IPS DF 6.9 (cell line): ENCODE measurements at regions not wholly inside any gene's neighbourhood (a gene's known extent, or its start where the extent isn't known, plus 50 kb on each side); places are given as distances from the start of the nearest gene placed in this dataset.
"Not testable (repeated sequence)": the region's sequence is repeated elsewhere in the genome, so short reads cannot be mapped to it uniquely, and the experiment has no call there.

Experiments used
- DNase-seq: peaks from one replicate; pipeline ENCODE4 v3.0.0-alpha.2; 2013; ENCODE audit warnings: low read depth, low spot score
- H3K27ac ChIP-seq: one replicate; pipeline ENCODE4 v1.5.1; 2013; ENCODE audit warnings: low read length, control low read depth
- H3K27me3 ChIP-seq: 2 replicates; pipeline ENCODE4 v1.6.1; 2013; ENCODE audit warnings: mild to moderate bottlenecking, low read length; ENCODE audit not compliant: control insufficient read depth, insufficient read depth
- H3K36me3 ChIP-seq: 2 replicates; pipeline ENCODE4 v1.6.1; 2013; ENCODE audit warnings: low read length; ENCODE audit not compliant: control insufficient read depth, insufficient read depth
- H3K4me1 ChIP-seq: 2 replicates; pipeline ENCODE4 v1.6.1; 2013; ENCODE audit warnings: low read length; ENCODE audit not compliant: control insufficient read depth, insufficient read depth
- H3K4me3 ChIP-seq: 2 replicates; pipeline ENCODE4 v1.5.1; 2013; ENCODE audit warnings: mild to moderate bottlenecking, low read length
- H3K9me3 ChIP-seq: 2 replicates; pipeline ENCODE4 v1.6.1; 2013; ENCODE audit warnings: low read length, inconsistent platforms; ENCODE audit not compliant: control insufficient read depth, insufficient read depth
- WGBS: extraction: QIAGEN DNeasy Blood & Tissue Kit; methylation state at CpG from one replicate; pipeline ENCODE4 v1.1.7; 2013; ENCODE audit warnings: mixed read lengths, missing lambda C conversion rate; ENCODE audit not compliant: insufficient read length, insufficient coverage; 5-methylcytosine and 5-hydroxymethylcytosine counted together

GRCh38 chr2:126253669-126254068, 402.3 kb upstream of the GYPC start:
- no peak for DNase-seq
- no CpG with 5 or more reads among the region's 2 CpGs for WGBS
- no peaks in the 10 kb centered on the region for H3K9me3 ChIP-seq
- H3K4me3 ChIP-seq = no peak overlapping the region
- no peak overlapping the region for H3K27ac ChIP-seq
- no peaks in the 10 kb centered on the region for H3K36me3 ChIP-seq
- no peaks in the 10 kb centered on the region for H3K27me3 ChIP-seq
- H3K4me1 ChIP-seq = no peaks in the 10 kb centered on the region

- H3K27me3 ChIP-seq = no peaks in the 10 kb centered on the region
- H3K4me3 ChIP-seq = no peak overlapping the region
- no peak overlapping the region for H3K27ac ChIP-seq
- no peaks in the 10 kb centered on the region for H3K9me3 ChIP-seq
- no CpG with 5 or more reads among the region's 2 CpGs for WGBS
- DNase-seq = no peak
- H3K4me1 ChIP-seq = no peaks in the 10 kb centered on the region
- H3K36me3 ChIP-seq = no peaks in the 10 kb centered on the region
Measured at GRCh38 chr2:126264625-126265024, 391.3 kb upstream of the GYPC start.

GRCh38 chr2:126269911-126270310, 386.0 kb upstream of the GYPC start:
- WGBS = no CpG with 5 or more reads among the region's 3 CpGs
- no peaks in the 10 kb centered on the region for H3K9me3 ChIP-seq

DNA sequence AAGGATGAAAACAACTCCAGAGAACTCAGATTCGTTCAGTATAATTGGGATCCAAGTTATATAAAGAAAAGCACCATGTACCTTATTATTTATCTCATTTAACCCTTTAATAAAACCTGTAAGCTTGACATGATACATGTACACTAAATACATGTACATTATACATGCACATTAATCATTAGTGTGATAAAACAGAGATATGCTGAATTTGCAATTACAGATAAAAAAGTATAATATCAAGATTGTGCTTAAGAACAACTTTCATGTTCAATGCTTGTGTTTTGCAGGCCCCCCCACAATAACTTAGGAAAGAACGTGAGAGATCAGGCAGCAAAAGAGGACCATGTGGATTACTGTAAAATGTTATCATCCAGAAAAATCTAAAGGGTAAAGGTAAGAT, 385.4 kb upstream of the GYPC start:
- no peaks in the 10 kb centered on the region for H3K36me3 ChIP-seq
- no peak for DNase-seq
- no peaks in the 10 kb centered on the region for H3K4me1 ChIP-seq
- H3K4me3 ChIP-seq = no peak overlapping the region
- no CpG with 5 or more reads among the region's 2 CpGs for WGBS
- H3K27me3 ChIP-seq = no peaks in the 10 kb centered on the region
- no peaks in the 10 kb centered on the region for H3K9me3 ChIP-seq
- H3K27ac ChIP-seq = no peak overlapping the region

More at GRCh38 chr2:126269911-126270310, 386.0 kb upstream of the GYPC start:
- Histone ChIP-seq H3K4me3 (no peak overlapping the region), H3K4me1 (no peaks in the 10 kb centered on the region), H3K27ac (no peak overlapping the region), H3K27me3 (no peaks in the 10 kb centered on the region), H3K36me3 (no peaks in the 10 kb centered on the region)
- DNase-seq = no peak

DNA sequence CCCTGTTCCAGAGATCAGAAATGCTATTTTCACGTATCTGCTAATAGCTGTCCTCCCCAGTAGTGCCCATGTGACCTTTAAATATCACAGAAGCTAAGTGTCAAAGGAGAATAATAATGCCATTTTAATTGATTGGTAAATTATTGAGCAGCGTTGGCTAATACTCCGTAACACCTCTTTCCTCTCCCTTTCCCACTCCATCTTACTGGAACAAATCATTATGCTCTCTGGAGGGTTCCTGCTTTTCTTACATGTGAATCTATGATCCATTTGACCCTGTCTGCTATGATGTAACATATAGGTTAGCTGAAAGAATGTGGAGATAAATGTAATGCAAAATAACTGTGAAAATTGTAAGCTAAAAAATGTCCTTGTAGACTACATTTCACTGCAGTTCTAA, 383.6 kb upstream of the GYPC start:
- no peak overlapping the region for H3K27ac ChIP-seq
- H3K9me3 ChIP-seq = no peaks in the 10 kb centered on the region
- no CpG with 5 or more reads among the region's 3 CpGs for WGBS
- no peak overlapping the region for H3K4me3 ChIP-seq
- H3K36me3 ChIP-seq = no peaks in the 10 kb centered on the region
- H3K4me1 ChIP-seq = no peaks in the 10 kb centered on the region
- DNase-seq = no peak
- H3K27me3 ChIP-seq = no peaks in the 10 kb centered on the region

DNA sequence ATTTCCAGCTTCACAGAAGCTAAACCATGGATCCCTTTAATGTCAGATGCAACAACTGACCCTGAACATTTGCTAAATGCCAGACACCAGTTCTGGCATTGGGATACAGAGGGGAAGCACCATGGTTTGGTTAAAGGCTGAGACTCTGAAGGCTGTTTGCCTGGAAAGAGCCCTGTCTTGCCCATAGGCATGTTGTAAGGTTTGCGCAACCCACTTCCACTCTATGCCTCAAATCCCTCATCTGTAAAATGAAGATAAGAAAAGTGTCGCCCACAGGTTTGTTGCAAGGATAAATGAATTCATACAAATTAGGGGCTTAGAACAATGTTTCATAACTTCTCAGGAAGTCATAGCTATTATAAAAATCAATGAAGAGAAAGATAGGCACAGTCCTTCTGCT, 380.9 kb upstream of the GYPC start:
- Histone ChIP-seq H3K4me1 (no peaks in the 10 kb centered on the region), H3K27ac (no peak overlapping the region), H3K27me3 (no peaks in the 10 kb centered on the region), H3K36me3 (no peaks in the 10 kb centered on the region), H3K9me3 (no peaks in the 10 kb centered on the region), H3K4me3 (no peak overlapping the region)
- WGBS = no CpG with 5 or more reads among the region's 2 CpGs
- no peak for DNase-seq

GRCh38 chr2:126276268-126276667, 379.7 kb upstream of the GYPC start:
- not testable (repeated sequence) for H3K4me3 ChIP-seq, H3K4me1 ChIP-seq, DNase-seq

GRCh38 chr2:126288362-126288761, 367.6 kb upstream of the GYPC start:
- no peaks in the 10 kb centered on the region for H3K9me3 ChIP-seq
- no peaks in the 10 kb centered on the region for H3K36me3 ChIP-seq
- WGBS = 100% methylated on average over 1 of the region's 1 CpG
- no peak overlapping the region for H3K4me3 ChIP-seq
- no peaks in the 10 kb centered on the region for H3K27me3 ChIP-seq
- H3K27ac ChIP-seq = no peak overlapping the region
- no peak for DNase-seq
- H3K4me1 ChIP-seq = no peaks in the 10 kb centered on the region

More at GRCh38 chr2:126276268-126276667, 379.7 kb upstream of the GYPC start:
- H3K36me3 ChIP-seq, H3K9me3 ChIP-seq, H3K27me3 ChIP-seq, H3K27ac ChIP-seq: not testable (repeated sequence)

DNA sequence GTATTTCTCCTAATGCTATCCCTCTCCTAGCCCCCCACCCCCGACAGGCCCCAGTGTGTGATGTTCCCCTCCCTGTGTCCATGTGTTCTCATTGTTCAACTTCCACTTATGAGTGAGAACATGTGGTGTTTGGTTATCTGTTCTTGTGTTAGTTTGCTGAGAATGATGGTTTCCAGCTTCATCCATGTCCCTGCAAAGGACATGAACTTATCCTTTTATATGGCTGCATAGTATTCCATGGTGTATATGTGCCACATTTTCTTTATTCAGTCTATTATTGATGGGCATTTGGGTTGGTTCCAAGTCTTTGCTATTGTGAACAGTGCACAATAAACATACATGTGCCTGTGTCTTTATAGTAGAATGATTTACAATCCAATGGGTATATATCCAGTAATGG, 362.0 kb upstream of the GYPC start:
- not testable (repeated sequence) for H3K4me3 ChIP-seq, H3K27ac ChIP-seq, H3K36me3 ChIP-seq, H3K9me3 ChIP-seq, H3K27me3 ChIP-seq, H3K4me1 ChIP-seq, DNase-seq
- no CpG with 5 or more reads among the region's 1 CpG for WGBS

- no peaks in the 10 kb centered on the region for H3K4me1 ChIP-seq
- H3K4me3 ChIP-seq = no peak overlapping the region
- H3K9me3 ChIP-seq = no peaks in the 10 kb centered on the region
- no peaks in the 10 kb centered on the region for H3K36me3 ChIP-seq
- H3K27me3 ChIP-seq = no peaks in the 10 kb centered on the region
- DNase-seq = no peak
- no CpG with 5 or more reads among the region's 2 CpGs for WGBS
- no peak overlapping the region for H3K27ac ChIP-seq
Measured at GRCh38 chr2:126299469-126299976, 356.4 kb upstream of the GYPC start.

DNA sequence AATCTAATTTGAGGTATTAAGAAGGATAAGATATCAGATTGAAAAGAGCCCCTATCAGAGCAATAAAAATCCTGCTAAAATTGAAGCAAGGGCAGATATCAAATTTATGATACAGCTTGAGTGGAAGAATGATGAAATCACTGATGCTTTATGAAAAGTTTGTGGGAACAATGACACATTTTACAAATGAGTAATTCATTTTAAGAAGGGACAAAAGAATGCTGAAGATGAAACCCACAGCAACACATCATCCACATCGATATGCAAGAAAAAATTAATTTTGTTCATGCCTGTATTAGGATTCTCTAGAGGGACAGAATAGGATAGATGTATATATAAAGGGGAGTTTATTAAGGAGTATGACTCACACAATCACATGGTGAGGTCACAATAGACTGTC, 355.6 kb upstream of the GYPC start:
- Histone ChIP-seq H3K36me3 (no peaks in the 10 kb centered on the region), H3K4me3 (no peak overlapping the region), H3K27me3 (no peaks in the 10 kb centered on the region), H3K27ac (no peak overlapping the region), H3K4me1 (no peaks in the 10 kb centered on the region), H3K9me3 (no peaks in the 10 kb centered on the region)
- no peak for DNase-seq
- no CpG with 5 or more reads among the region's 1 CpG for whole genome bisulfite sequencing
